ENCODE measurements at regions not wholly inside any gene's neighbourhood (a gene's known extent, or its start where the extent isn't known, plus 50 kb on each side); places are given as distances from the start of the nearest gene placed in this dataset.

DNA sequence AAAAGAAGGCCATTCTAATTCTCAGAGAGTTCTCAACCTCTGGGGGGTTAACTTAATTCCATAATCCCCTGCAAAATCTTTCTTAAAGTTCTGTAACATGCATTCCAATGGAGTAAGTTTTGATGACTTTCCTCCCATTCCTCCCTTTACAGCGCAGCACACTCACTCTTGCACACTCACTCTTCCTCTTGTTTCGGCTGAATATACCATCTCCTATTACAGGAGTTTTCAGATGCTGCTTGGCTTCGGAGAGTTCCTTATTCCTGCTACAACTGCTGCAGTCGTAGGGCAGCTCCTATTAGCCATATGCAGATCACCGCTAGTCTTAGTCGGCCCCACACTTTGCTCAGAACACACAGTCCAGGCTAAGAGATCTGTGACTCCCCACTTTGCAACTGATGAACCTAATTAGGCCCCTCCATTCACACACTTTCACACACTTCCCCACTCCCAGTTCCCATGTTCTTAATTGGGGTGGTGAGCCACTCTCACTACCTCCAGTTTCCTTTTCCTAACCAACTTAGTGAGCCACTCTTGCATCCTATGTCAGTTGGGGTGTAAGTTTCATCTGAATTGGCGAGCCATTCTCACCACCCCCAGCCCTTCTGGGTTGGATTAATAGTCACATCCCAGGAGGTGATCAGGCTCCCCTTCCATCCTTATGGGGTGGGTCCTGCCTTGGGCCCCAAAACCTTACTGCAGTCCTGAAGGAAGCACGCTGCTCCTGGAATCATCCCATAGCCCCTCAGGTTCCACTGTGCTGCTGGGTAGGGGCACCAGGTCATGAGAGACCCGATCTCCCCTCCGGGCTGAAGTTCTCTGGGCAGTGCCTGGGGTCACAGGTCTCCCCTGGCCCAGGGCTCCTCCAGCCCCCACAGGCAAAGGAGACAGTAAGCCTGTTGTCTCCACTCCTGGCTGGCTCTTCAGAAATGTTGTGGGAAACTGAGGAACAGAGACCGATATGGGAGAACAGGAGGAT lies 53.9 kb downstream of the OR10H4 start:
- H2BK120ac ChIP-seq (ENCODE audit: low read depth, low read length), result peak overlapping the region; percentile 3; the same call in 1 of the 2 replicates
- 36% methylated on average over 4 of the region's 11 CpGs; no CpG with 5 or more reads in 1 of the 2 experiments for WGBS, 2 experiments (ENCODE audit: extremely low coverage in 2 of 2, insufficient read length in 1 of 2)
- H4K20me1 ChIP-seq (ENCODE audit: insufficient read depth, low read length), result no peaks in the 10 kb centered on the region
- H3K18ac ChIP-seq (ENCODE audit: low read depth, low read length), result no peak overlapping the region
- no peak overlapping the region for H3K9ac ChIP-seq (ENCODE audit: low read depth, low read length)
- CTCF ChIA-PET, result no interaction called here
- dilution Hi-C loops (cut with HindIII; ENCODE audit: low sequenced_read_pairs, unreplicated experiment) (no loop called here), in situ Hi-C loops (cut with MboI; ENCODE audit: low sequenced_read_pairs) (no loop called here), intact Hi-C loops (cut with micrococcal nuclease) (no loop called here)
- H2BK15ac ChIP-seq (ENCODE audit: low read depth, low read length), result no peak overlapping the region
- no peak overlapping the region for H3K27ac ChIP-seq (ENCODE audit: insufficient read depth, low read length)
- TF ChIP-seq FOS (IDR thresholded peaks at IDR 0.05; ENCODE audit: low read depth, low read length), result no peak
- no peak for TF ChIP-seq MAZ (IDR thresholded peaks at IDR 0.05; ENCODE audit: borderline replicate concordance, low read depth, low read length)
- TF ChIP-seq, protein P1, sequence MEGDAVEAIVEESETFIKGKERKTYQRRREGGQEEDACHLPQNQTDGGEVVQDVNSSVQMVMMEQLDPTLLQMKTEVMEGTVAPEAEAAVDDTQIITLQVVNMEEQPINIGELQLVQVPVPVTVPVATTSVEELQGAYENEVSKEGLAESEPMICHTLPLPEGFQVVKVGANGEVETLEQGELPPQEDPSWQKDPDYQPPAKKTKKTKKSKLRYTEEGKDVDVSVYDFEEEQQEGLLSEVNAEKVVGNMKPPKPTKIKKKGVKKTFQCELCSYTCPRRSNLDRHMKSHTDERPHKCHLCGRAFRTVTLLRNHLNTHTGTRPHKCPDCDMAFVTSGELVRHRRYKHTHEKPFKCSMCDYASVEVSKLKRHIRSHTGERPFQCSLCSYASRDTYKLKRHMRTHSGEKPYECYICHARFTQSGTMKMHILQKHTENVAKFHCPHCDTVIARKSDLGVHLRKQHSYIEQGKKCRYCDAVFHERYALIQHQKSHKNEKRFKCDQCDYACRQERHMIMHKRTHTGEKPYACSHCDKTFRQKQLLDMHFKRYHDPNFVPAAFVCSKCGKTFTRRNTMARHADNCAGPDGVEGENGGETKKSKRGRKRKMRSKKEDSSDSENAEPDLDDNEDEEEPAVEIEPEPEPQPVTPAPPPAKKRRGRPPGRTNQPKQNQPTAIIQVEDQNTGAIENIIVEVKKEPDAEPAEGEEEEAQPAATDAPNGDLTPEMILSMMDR (conservative IDR thresholded peaks at IDR 0.05; ENCODE audit: low read depth, low read length), result no peak
- TF ChIP-seq SMC3 (IDR thresholded peaks at IDR 0.05; ENCODE audit: low read depth, low read length), result no peak
- no peak for TF ChIP-seq MAFK (IDR thresholded peaks at IDR 0.05; ENCODE audit: low read depth, low read length)
- TF ChIP-seq CEBPB (IDR thresholded peaks at IDR 0.05; ENCODE audit: low read depth, low read length), result no peak
- TF ChIP-seq RFX5 (IDR thresholded peaks at IDR 0.05; ENCODE audit: low read depth, low read length), result no peak
- no peak for TF ChIP-seq RCOR1 (IDR thresholded peaks at IDR 0.05; ENCODE audit: insufficient replicate concordance, low read length)
- no peak for TF ChIP-seq POLR2A (IDR thresholded peaks at IDR 0.05; ENCODE audit: low read depth, low read length)
- TF ChIP-seq, protein P2, sequence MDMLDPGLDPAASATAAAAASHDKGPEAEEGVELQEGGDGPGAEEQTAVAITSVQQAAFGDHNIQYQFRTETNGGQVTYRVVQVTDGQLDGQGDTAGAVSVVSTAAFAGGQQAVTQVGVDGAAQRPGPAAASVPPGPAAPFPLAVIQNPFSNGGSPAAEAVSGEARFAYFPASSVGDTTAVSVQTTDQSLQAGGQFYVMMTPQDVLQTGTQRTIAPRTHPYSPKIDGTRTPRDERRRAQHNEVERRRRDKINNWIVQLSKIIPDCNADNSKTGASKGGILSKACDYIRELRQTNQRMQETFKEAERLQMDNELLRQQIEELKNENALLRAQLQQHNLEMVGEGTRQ (IDR thresholded peaks at IDR 0.05; ENCODE audit: low read depth, low read length), result no peak
- peak overlapping the region; percentile 91 for H2AFZ ChIP-seq (replicated peaks; ENCODE audit: low read length, poor library complexity)
- no peaks in the 10 kb centered on the region for H3K9me3 ChIP-seq (ENCODE audit: control insufficient read depth, insufficient read depth, low read length)
- POLR2A ChIA-PET (ENCODE audit: unreplicated experiment), result no interaction called here
- H3K14ac ChIP-seq (replicated peaks; ENCODE audit: low read depth, low read length), result 0 out of 2 replicates have a peak overlapping the region, but pooled peaks have one; percentile 25
- peaks cover 6% of the 10 kb centered on the region; the same call in 1 of the 2 replicates for H3K4me1 ChIP-seq (ENCODE audit: control insufficient read depth, insufficient read depth, low read length)
- H2AK9ac ChIP-seq (replicated peaks; ENCODE audit: low read depth, low read length, poor library complexity), result no peak overlapping the region
- H2AK5ac ChIP-seq (ENCODE audit: low read depth, low read length), result no peak overlapping the region
- DNase-seq (peak; percentile 20), ATAC-seq (ENCODE audit: low read depth) (peak; percentile 51)
- H3K23ac ChIP-seq (ENCODE audit: low read depth, low read length), result no peak overlapping the region
- no peaks in the 10 kb centered on the region for H3K27me3 ChIP-seq (ENCODE audit: control insufficient read depth, insufficient read depth, low read length)
- H3K4me2 ChIP-seq (ENCODE audit: low read depth, low read length), result peak overlapping the region; percentile 66
- H4K5ac ChIP-seq (ENCODE audit: low read depth, low read length), result peak overlapping the region; percentile 21
- 0 out of 2 replicates have a peak overlapping the region, but pooled peaks have one; percentile 15 for H3K4ac ChIP-seq (ENCODE audit: low read depth, low read length)
- H2BK5ac ChIP-seq (ENCODE audit: low read depth, low read length, poor library complexity, severe bottlenecking), result no peak overlapping the region
- H3K9me1 ChIP-seq (ENCODE audit: insufficient read depth, low read length), result no peaks in the 10 kb centered on the region
- H4K8ac ChIP-seq (ENCODE audit: low read depth in 2 of 2, low read length in 2 of 2), result peak overlapping the region; percentile 57 to 64; a peak in 3 of 4 replicates
- peak overlapping the region; percentile 31 for H3K4me3 ChIP-seq (ENCODE audit: insufficient read depth, low read depth, low read length)
- H3K79me1 ChIP-seq (ENCODE audit: low read depth in 1 of 2, low read length in 2 of 2), result no peaks in the 10 kb centered on the region
- H3K36me3 ChIP-seq (ENCODE audit: control insufficient read depth, insufficient read depth, low read length), result no peaks in the 10 kb centered on the region
- H2BK20ac ChIP-seq (ENCODE audit: low read depth, low read length), result no peak overlapping the region
- H3K56ac ChIP-seq (ENCODE audit: extremely low read depth, insufficient read depth, low read length), result no peak overlapping the region
- no peak overlapping the region for H4K91ac ChIP-seq (ENCODE audit: insufficient read depth, low read depth, low read length)
- no TSS peak for BruUV-seq (replicated peaks)

Data from IMR-90 (cell line).